ENCODE measurements at regions not wholly inside any gene's neighbourhood (a gene's known extent, or its start where the extent isn't known, plus 50 kb on each side); places are given as distances from the start of the nearest gene placed in this dataset.

DNA sequence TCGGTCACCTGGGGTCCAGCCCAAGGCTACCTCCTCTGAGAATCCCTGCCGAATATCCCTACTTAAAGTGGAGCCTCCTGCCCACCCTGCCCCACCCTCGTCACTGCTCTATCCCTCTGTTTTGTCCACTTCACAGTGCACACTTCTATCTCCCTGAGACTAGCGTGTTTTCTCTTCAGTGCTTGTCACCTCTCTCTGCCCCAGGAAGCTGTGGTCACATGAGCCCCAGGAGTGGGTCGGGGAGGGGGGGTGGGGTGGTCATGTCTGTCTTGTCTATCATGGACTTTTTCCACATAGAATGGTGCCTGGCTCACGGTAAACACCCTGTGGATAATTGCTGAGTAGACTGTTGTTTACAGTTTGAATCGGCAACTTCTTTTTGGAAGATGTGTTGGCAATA lies 673.6 kb downstream of the PTPRU start:
- no peaks in the 10 kb centered on the region for H3K4me1 ChIP-seq (ENCODE audit: control insufficient read depth, insufficient read depth, low read length, unreplicated experiment)
- H3K4me3 ChIP-seq (ENCODE audit: low read depth, low read length): no peak overlapping the region
- H3K36me3 ChIP-seq (ENCODE audit: insufficient read depth, low read length): no peaks in the 10 kb centered on the region
- H2AFZ ChIP-seq (ENCODE audit: low read length, unreplicated experiment): no peak overlapping the region
- no peaks in the 10 kb centered on the region for H3K79me2 ChIP-seq (ENCODE audit: control insufficient read depth, insufficient read depth, low read length, unreplicated experiment)
- no peaks in the 10 kb centered on the region for H3K27me3 ChIP-seq (ENCODE audit: insufficient read depth, low read length)
- H3K27ac ChIP-seq (ENCODE audit: low read depth, low read length): no peak overlapping the region

DNA sequence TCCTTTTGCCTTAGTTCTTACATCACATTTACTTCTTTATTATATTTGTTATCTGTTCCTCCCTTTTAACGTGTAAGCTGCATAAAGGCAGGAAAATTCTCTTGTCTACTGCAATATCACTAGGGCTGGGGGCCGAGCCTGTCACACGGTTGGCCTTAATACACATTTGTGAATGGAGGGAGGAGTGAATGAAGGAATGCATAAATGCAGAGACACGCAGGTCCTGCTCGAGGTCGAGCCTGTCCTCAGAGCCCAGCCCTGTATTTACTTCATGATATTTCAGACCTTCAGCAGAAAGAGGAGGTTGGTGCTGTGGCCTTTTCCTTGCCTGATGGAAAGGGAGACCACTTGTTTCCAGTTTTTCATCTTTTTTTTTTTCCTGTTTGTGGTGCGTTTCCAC lies 671.3 kb downstream of the PTPRU start:
- H3K4me3 ChIP-seq (ENCODE audit: low read depth, low read length): no peak overlapping the region
- no peaks in the 10 kb centered on the region for H3K4me1 ChIP-seq (ENCODE audit: control insufficient read depth, insufficient read depth, low read length, unreplicated experiment)
- no peak overlapping the region for H3K27ac ChIP-seq (ENCODE audit: low read depth, low read length)
- H3K36me3 ChIP-seq (ENCODE audit: insufficient read depth, low read length): no peaks in the 10 kb centered on the region
- H3K27me3 ChIP-seq (ENCODE audit: insufficient read depth, low read length): no peaks in the 10 kb centered on the region
- H2AFZ ChIP-seq (ENCODE audit: low read length, unreplicated experiment): no peak overlapping the region
- no peaks in the 10 kb centered on the region for H3K79me2 ChIP-seq (ENCODE audit: control insufficient read depth, insufficient read depth, low read length, unreplicated experiment)

DNA sequence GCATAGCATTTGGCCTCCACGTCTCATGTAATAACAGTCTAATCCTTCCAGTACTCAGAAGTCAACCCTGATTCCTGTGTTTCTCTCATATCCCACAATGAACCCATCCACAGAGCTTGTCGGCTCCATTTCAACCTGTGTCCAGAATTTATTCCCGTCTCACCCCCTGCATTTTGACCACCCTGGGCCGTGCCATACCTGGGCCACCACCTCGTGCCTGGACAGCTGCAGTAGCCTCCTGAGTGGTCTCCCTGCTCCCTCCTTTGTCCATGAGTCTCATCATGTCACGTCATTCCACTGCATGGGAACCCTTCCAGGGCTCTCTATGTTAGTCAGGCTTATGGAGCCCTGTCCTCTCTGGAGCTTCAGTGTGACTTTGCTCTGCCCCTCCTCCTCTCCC lies 670.6 kb downstream of the PTPRU start:
- H3K36me3 ChIP-seq (ENCODE audit: insufficient read depth, low read length): no peaks in the 10 kb centered on the region
- no peaks in the 10 kb centered on the region for H3K4me1 ChIP-seq (ENCODE audit: control insufficient read depth, insufficient read depth, low read length, unreplicated experiment)
- no peaks in the 10 kb centered on the region for H3K79me2 ChIP-seq (ENCODE audit: control insufficient read depth, insufficient read depth, low read length, unreplicated experiment)
- no peak overlapping the region for H3K27ac ChIP-seq (ENCODE audit: low read depth, low read length)
- no peak overlapping the region for H2AFZ ChIP-seq (ENCODE audit: low read length, unreplicated experiment)
- no peaks in the 10 kb centered on the region for H3K27me3 ChIP-seq (ENCODE audit: insufficient read depth, low read length)
- no peak overlapping the region for H3K4me3 ChIP-seq (ENCODE audit: low read depth, low read length)

DNA sequence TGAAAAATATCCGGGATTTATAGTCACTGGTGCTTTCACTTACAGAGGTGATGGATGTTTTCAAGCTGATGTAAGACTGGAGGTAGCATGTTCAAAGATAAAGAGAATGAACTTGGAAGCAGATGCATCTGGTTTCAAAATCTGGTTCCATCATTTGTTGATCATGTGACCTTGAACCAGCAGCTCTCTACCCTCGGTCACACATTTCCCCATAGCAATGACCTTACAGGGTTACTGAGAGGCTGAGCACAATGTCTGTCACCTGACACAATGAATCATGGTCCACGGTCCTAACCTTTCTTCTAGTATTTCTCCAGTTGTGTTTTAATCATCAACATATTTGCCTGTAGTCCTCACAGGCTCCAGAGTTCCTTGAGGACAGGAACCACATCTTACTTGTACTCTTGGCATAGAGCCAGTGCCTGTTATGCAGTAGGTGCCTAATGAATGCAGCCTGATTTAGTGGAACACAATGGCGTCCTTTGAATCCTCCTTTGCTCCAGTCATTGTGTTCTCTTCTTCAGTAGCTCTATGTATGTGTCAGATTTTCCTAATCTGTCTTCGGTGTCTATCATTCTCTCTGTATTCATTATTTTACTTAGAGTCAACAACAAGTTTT lies 667.3 kb downstream of the PTPRU start:
- H3K4me1 ChIP-seq (ENCODE audit: control insufficient read depth, insufficient read depth, low read length, unreplicated experiment): no peaks in the 10 kb centered on the region
- H3K4me3 ChIP-seq (ENCODE audit: low read depth, low read length): no peak overlapping the region
- H3K27me3 ChIP-seq (ENCODE audit: insufficient read depth, low read length): no peaks in the 10 kb centered on the region
- H2AFZ ChIP-seq (ENCODE audit: low read length, unreplicated experiment): no peak overlapping the region
- no peak overlapping the region for H3K27ac ChIP-seq (ENCODE audit: low read depth, low read length)
- H3K79me2 ChIP-seq (ENCODE audit: control insufficient read depth, insufficient read depth, low read length, unreplicated experiment): no peaks in the 10 kb centered on the region
- H3K36me3 ChIP-seq (ENCODE audit: insufficient read depth, low read length): no peaks in the 10 kb centered on the region

DNA sequence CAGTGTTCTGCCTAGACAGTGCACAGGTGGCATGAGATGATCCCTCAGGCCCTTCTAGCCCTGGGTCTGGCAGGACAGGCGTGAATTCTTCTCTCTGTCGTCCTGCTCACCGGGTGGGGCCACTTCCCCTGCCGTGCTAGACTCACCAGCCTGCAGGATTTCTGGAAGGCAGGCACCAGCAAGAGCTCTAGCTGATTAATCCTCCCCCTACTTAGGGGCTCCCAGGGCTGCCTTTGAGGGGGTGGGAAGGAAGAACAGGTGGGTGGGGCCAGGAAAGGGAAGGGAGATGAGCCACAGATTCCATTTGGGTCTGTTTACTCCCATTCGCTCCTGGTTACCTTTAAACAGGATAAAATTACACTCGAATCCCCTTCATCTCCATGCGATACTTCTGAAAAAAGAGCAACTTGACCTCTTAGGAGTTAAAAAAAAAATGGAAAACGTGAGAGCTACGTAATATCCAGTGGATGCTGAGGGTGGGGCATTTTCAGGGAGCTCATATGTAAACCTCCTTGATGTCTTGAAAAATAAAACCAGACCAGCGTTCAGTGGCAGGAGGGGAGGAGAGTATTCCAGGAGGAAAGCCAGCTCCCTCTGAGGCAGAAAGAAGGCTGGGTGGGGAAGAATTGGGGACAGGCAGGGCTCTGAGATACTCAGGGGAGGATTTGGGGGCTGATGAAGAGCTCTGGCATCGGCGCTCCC lies 665.5 kb downstream of the PTPRU start:
- H3K4me1 ChIP-seq (ENCODE audit: control insufficient read depth, insufficient read depth, low read length, unreplicated experiment): no peaks in the 10 kb centered on the region
- H3K36me3 ChIP-seq (ENCODE audit: insufficient read depth, low read length): no peaks in the 10 kb centered on the region
- no peak overlapping the region for H3K4me3 ChIP-seq (ENCODE audit: low read depth, low read length)
- no peak overlapping the region for H2AFZ ChIP-seq (ENCODE audit: low read length, unreplicated experiment)
- no peaks in the 10 kb centered on the region for H3K27me3 ChIP-seq (ENCODE audit: insufficient read depth, low read length)
- no peaks in the 10 kb centered on the region for H3K79me2 ChIP-seq (ENCODE audit: control insufficient read depth, insufficient read depth, low read length, unreplicated experiment)
- H3K27ac ChIP-seq (ENCODE audit: low read depth, low read length): no peak overlapping the region

DNA sequence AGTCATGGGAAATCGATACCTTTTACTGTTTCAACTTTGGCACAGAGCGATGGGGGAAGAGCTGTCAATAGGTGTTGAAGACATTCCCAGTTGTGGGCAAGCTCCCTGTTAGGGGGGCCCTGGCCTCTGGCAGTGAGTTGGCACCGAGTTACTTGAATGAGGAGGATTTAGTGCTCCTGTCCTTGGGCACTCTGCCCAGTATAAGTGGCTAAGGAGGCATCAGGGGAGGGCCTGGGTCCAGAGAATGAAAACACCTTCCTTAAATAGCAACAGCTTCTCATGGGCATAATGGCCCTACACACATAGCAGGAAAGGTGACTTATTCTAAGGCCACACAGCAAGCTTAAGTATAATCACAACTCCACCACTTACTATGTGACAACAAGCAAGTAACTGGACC lies 664.4 kb downstream of the PTPRU start:
- H2AFZ ChIP-seq (ENCODE audit: low read length, unreplicated experiment): no peak overlapping the region
- H3K79me2 ChIP-seq (ENCODE audit: control insufficient read depth, insufficient read depth, low read length, unreplicated experiment): no peaks in the 10 kb centered on the region
- H3K36me3 ChIP-seq (ENCODE audit: insufficient read depth, low read length): no peaks in the 10 kb centered on the region
- H3K27me3 ChIP-seq (ENCODE audit: insufficient read depth, low read length): no peaks in the 10 kb centered on the region
- H3K4me1 ChIP-seq (ENCODE audit: control insufficient read depth, insufficient read depth, low read length, unreplicated experiment): no peaks in the 10 kb centered on the region
- H3K27ac ChIP-seq (ENCODE audit: low read depth, low read length): no peak overlapping the region
- H3K4me3 ChIP-seq (ENCODE audit: low read depth, low read length): no peak overlapping the region

DNA sequence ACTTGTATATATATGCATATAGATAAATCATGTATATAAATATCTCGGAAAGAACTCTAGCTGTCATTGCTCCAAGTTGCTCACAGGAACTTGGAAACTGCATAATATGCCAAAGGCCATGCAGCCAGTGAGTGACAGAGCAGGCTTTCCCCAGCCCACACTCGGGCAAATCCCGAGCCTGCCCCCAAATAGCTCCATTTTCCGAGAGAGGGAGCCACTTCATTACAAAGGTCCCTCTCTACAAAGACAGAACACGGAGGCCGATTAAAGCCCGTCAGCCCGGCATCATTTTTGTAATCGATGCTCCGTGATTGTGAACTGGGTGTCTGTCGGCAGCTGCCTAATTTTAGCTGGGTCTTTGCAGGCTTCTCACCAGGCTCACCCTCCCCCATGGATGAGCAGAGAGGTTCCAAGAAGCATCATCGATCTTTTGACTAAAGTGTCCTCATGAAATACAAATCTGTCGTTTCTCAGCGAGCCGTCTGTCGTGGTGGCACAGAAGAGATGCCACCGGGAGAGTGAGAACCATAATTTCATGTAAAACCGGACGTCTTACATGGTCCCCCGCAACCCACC lies 663.9 kb downstream of the PTPRU start:
- Histone ChIP-seq H3K27ac (ENCODE audit: low read depth, low read length) (no peak overlapping the region), H2AFZ (ENCODE audit: low read length, unreplicated experiment) (no peak overlapping the region), H3K27me3 (ENCODE audit: insufficient read depth, low read length) (no peaks in the 10 kb centered on the region), H3K4me3 (ENCODE audit: low read depth, low read length) (no peak overlapping the region), H3K4me1 (ENCODE audit: control insufficient read depth, insufficient read depth, low read length, unreplicated experiment) (no peaks in the 10 kb centered on the region), H3K79me2 (ENCODE audit: control insufficient read depth, insufficient read depth, low read length, unreplicated experiment) (no peaks in the 10 kb centered on the region), H3K36me3 (ENCODE audit: insufficient read depth, low read length) (no peaks in the 10 kb centered on the region)

DNA sequence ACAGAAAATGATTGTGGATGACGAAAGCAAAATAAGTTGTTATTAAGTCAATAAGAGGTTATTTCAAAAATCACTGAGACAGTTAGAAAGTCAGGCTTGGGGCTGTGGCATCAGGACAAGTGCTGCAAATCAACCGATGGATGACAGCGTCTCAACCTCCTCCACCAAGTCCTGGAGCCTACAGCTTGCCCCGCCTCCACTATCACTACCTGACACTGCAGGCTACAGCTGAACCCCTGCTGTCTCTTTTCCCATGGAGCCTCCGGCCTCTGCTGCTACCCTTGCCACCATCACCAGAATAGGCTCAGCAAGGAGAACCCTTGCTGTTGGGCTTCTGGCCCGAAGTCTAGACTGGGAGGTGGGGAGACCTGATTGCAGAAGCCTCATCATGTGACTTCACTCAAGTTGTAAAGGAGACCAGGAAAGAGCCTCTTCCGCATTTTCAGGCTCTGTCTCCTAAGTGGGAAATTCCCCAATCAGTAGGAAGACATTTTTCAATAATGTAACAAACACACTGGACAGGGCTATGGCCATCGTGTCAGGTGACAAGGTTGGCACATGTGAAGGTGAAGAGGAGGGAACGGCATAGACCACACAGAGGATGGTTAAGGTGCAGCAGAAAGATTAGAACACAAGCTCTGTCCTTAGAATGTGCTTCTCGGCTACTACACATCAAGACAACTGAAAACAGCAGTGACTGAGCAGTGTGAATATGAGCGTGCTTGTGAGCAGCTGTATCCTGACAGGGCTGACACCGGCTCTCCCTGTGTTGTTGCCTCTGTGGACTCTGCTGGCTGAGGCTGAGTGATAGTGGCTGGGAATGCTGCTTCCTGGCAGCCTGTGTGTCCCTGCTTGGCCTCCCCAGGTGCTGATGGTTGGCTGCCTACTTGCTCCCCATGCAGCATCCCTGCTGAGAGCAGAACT lies 660.7 kb downstream of the PTPRU start:
- H2AFZ ChIP-seq (ENCODE audit: low read length, unreplicated experiment): no peak overlapping the region
- no peak overlapping the region for H3K4me3 ChIP-seq (ENCODE audit: low read depth, low read length)

DNA sequence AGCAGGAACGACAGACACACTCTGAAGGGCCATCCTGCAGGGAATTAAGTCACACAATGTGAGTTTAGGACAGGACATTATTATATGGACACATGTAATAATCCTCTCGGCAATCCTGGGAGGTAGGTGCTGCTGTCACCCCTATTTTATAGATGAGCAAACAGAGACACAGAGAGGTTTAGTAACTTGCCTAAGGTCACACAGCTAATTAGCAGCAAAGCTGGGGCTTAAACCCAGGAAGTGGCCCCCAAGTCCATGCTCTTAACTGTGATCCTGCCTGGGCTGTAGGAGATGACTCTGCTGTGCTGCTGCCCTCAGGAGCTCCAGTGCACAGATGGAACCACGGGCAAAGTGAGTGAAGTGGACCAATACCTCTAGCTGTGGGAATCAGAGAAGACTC lies 660.0 kb downstream of the PTPRU start:
- Histone ChIP-seq H3K27me3 (ENCODE audit: insufficient read depth, low read length) (no peaks in the 10 kb centered on the region), H3K79me2 (ENCODE audit: control insufficient read depth, insufficient read depth, low read length, unreplicated experiment) (no peaks in the 10 kb centered on the region), H2AFZ (ENCODE audit: low read length, unreplicated experiment) (no peak overlapping the region), H3K4me1 (ENCODE audit: control insufficient read depth, insufficient read depth, low read length, unreplicated experiment) (no peaks in the 10 kb centered on the region), H3K27ac (ENCODE audit: low read depth, low read length) (no peak overlapping the region), H3K36me3 (ENCODE audit: insufficient read depth, low read length) (no peaks in the 10 kb centered on the region), H3K4me3 (ENCODE audit: low read depth, low read length) (no peak overlapping the region)

More for the DNA sequence above, 660.7 kb downstream of the PTPRU start:
- H3K4me1 ChIP-seq (ENCODE audit: control insufficient read depth, insufficient read depth, low read length, unreplicated experiment): no peaks in the 10 kb centered on the region
- no peaks in the 10 kb centered on the region for H3K79me2 ChIP-seq (ENCODE audit: control insufficient read depth, insufficient read depth, low read length, unreplicated experiment)
- H3K27me3 ChIP-seq (ENCODE audit: insufficient read depth, low read length): no peaks in the 10 kb centered on the region
- H3K36me3 ChIP-seq (ENCODE audit: insufficient read depth, low read length): no peaks in the 10 kb centered on the region
- H3K27ac ChIP-seq (ENCODE audit: low read depth, low read length): no peak overlapping the region

DNA sequence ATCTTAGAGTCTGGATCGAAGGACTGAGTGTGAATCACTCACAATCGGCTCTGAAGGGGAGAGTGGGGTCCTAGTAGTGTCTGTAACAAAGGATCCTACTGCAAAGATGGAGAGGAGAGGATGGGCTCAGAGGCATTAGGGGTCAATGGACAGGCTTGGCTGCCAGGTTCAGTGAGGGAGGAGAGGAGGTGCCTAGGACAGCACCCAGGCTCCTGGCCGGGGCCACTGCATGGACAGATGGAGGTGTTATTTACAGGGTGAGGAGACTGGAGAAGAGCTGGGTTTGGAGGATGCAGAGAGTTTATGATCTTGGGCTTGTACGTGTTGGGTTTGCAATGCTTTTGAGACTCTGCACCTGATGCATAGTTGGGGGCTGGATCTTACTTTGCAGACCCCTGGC lies 658.9 kb downstream of the PTPRU start:
- H3K36me3 ChIP-seq (ENCODE audit: insufficient read depth, low read length): no peaks in the 10 kb centered on the region
- H3K4me3 ChIP-seq (ENCODE audit: low read depth, low read length): no peak overlapping the region
- H3K27me3 ChIP-seq (ENCODE audit: insufficient read depth, low read length): no peaks in the 10 kb centered on the region
- no peaks in the 10 kb centered on the region for H3K4me1 ChIP-seq (ENCODE audit: control insufficient read depth, insufficient read depth, low read length, unreplicated experiment)
- H3K79me2 ChIP-seq (ENCODE audit: control insufficient read depth, insufficient read depth, low read length, unreplicated experiment): no peaks in the 10 kb centered on the region
- no peak overlapping the region for H3K27ac ChIP-seq (ENCODE audit: low read depth, low read length)
- H2AFZ ChIP-seq (ENCODE audit: low read length, unreplicated experiment): no peak overlapping the region

Measured in ACC112 (cell line).